Effector memory CD4-positive, alpha-beta T cell (primary cell): ENCODE measurements at regions not wholly inside any gene's neighbourhood (a gene's known extent, or its start where the extent isn't known, plus 50 kb on each side); places are given as distances from the start of the nearest gene placed in this dataset.
"Not testable (repeated sequence)": the region's sequence is repeated elsewhere in the genome, so short reads cannot be mapped to it uniquely, and the experiment has no call there.

Source experiments
- DNase-seq, 3 donors: peaks; one replicate each; pipeline ENCODE4 v3.0.0-alpha.2; 2020
- H3K27ac ChIP-seq: 2 replicates; pipeline ENCODE4 v1.7.0; 2013; ENCODE audit warnings: mild to moderate bottlenecking, low read length, moderate library complexity; ENCODE audit not compliant: insufficient read depth, poor library complexity, severe bottlenecking
- H3K27me3 ChIP-seq: replicated peaks from 2 replicates; pipeline ENCODE4 v1.7.0; 2013; ENCODE audit warnings: mild to moderate bottlenecking, low read length; ENCODE audit not compliant: insufficient read depth, control insufficient read depth, poor library complexity, severe bottlenecking
- H3K36me3 ChIP-seq: 2 replicates; pipeline ENCODE4 v1.7.0; 2013; ENCODE audit warnings: mild to moderate bottlenecking, low read length, moderate library complexity; ENCODE audit not compliant: control insufficient read depth, insufficient read depth
- H3K4me1 ChIP-seq: 2 replicates; pipeline ENCODE4 v1.7.0; 2013; ENCODE audit warnings: low read length, mild to moderate bottlenecking; ENCODE audit not compliant: control insufficient read depth, insufficient read depth, poor library complexity, severe bottlenecking
- H3K4me3 ChIP-seq: 2 replicates; pipeline ENCODE4 v1.7.0; 2013; ENCODE audit warnings: low read length, low read depth, mild to moderate bottlenecking; ENCODE audit not compliant: insufficient read depth, poor library complexity, severe bottlenecking
- H3K9me3 ChIP-seq: 2 replicates; pipeline ENCODE4 v1.7.0; 2013; ENCODE audit warnings: mild to moderate bottlenecking, low read length, moderate library complexity; ENCODE audit not compliant: control insufficient read depth

DNA sequence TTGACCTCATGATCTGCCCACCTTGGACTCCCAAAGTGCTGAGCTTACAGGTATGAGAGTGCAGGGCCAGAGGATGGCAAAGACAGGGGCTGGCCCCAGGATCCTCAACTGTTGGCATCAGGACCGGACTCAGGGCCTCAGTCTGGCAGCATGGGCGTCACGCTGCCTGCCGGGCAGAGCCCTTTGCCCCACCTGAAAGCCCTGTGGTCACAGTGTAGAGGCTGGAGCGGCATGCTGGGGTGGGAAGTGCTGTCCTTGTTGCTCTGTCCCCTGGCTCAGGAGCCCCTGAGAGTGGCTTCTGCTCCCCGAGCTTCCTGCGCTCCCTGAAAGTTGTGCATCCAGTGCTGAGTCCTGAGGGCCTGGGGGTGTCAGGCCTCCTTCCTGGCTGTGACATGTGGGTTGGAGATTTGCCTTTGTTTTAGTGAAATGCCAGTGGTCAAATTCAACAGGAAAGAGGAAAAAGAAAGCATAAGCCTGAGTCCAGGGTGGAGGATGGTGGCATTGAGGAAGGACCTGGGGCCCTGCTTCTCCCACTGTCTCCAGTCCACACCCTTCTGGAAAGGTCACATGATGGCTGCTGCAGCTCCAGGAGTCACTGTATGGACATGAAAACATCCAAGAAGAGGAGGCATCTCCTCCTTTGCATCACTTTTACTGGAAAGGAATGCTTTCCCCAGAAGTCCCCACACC lies 147.2 kb downstream of the OR4M2 start:
- H3K27me3 ChIP-seq: no peaks in the 10 kb centered on the region
- no peak for DNase-seq

DNA sequence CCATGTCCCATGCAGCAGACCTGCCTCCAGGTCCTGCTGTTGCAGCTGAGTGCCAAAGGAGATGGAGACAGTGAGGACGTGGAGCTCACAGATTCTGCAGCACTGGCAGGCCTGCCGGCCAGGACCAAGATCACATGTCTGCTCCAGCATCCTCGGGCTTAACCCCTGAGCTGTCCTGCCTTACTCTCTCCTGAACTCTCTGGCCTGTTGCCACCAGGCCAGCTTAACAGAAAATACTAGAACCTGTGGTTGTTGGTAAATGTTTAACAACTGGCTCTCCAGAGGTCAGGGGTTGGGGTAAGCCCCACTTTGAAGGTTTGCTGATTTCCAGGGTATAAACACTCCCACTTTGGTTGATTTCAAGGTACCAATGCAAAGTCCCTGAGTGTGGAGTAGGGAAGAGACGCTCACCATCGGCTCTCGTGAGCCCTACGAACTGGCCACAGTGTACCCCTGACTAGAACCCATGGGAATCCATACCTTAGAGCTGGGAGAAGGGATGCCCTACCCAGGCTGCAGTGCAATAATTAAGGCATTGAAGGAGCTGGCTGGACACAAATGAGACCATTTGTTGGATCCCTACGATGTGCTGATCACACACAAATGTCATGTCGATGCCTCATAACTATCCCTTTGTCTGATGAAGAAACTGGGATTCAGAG lies 147.9 kb downstream of the OR4M2 start:
- H3K27me3 ChIP-seq: no peaks in the 10 kb centered on the region
- DNase-seq: no peak
- peaks cover under 1% of the 10 kb centered on the region for H3K4me1 ChIP-seq
- H3K36me3 ChIP-seq: no peaks in the 10 kb centered on the region
- H3K4me3 ChIP-seq: no peak overlapping the region
- H3K9me3 ChIP-seq: no peaks in the 10 kb centered on the region
- no peak overlapping the region for H3K27ac ChIP-seq

More for the DNA sequence above, 147.2 kb downstream of the OR4M2 start:
- Histone ChIP-seq H3K36me3 (no peaks in the 10 kb centered on the region), H3K4me1 (peaks cover 5% of the 10 kb centered on the region), H3K9me3 (no peaks in the 10 kb centered on the region), H3K27ac (no peak overlapping the region), H3K4me3 (no peak overlapping the region)

DNA sequence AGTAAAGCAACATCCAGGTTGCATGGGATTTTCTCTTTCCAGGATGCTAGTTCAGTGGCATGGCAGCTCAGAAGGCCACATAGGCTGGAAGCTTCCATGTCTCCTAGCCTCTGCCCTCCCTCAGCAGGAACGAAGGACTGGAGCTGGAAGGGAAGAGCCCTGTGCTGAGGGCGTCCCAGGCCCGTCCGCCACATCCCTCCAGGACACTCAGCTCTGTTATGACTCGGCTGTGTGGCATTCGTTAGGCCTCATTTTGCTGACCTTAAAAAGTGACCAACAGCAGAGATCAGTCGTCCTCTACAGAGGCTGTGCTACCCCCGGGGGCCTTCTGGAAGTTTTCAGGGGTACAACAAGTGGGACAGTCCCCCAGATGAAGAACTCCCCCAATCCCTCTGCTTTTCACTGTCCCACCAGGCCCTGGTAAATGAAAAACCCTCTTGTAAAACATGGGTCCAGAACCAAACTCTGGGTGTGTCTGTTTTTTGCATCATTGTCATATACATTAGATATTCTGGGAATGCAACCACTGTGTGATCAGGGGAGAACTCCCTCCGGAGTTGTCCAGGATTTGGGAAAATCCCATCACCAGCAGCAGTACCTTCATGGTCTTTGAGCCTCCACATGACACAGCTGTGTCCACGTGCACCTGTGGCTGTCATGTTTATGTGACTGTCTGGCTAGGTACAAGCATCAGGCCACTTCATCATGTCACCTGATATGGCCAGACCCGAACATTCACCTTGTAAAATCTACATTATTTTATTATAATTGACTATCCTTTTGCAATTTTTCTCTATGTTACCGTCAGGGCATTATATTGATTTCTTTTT lies 149.9 kb downstream of the OR4M2 start:
- H3K27ac ChIP-seq: no peak overlapping the region
- H3K4me1 ChIP-seq: no peaks in the 10 kb centered on the region
- no peaks in the 10 kb centered on the region for H3K27me3 ChIP-seq
- no peaks in the 10 kb centered on the region for H3K36me3 ChIP-seq
- DNase-seq: no peak
- no peaks in the 10 kb centered on the region for H3K9me3 ChIP-seq
- H3K4me3 ChIP-seq: no peak overlapping the region

DNA sequence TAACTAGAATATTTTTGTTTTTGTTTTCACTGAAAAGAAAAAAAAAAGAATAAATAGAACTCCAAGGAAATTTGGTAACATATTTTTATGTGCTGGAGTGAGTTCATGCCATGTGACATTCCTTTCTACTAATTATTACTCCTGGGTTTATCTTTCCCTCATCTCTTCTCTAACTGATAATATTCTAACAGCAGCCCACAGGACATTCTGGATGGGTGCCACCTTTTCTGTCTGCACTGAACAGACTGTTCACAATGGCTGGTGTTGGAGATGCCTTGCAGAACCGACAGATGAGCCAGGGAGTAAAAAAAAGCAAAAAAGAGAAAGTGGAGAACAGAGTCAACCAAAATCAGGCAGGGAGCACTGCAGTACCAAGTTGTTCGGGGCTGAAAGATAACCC lies 151.3 kb downstream of the OR4M2 start:
- Histone ChIP-seq H3K27me3 (no peaks in the 10 kb centered on the region), H3K4me3 (no peak overlapping the region), H3K4me1 (no peaks in the 10 kb centered on the region), H3K27ac (no peak overlapping the region), H3K9me3 (no peaks in the 10 kb centered on the region), H3K36me3 (no peaks in the 10 kb centered on the region)
- no peak for DNase-seq

DNA sequence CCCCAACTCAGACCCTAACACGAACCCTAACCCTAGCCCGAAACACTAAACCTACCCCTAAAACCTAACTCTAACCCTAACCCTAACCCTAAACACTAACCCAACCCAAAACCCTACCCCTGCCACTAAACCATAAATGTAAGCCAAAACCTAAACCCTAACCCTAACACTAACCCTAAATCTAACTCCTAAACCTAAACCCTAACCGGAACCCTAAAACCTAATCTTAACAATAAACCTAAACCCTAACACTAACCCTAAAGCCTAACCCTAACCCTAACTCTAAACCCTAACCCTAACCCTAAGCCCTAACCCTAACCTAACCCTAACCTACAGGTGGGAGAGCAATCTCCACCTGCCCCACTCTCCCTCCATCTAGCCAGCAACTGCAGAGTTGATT lies 152.3 kb downstream of the OR4M2 start:
- H3K36me3 ChIP-seq: no peaks in the 10 kb centered on the region
- no peaks in the 10 kb centered on the region for H3K4me1 ChIP-seq
- DNase-seq: no peak
- no peaks in the 10 kb centered on the region for H3K27me3 ChIP-seq
- no peak overlapping the region for H3K4me3 ChIP-seq
- no peaks in the 10 kb centered on the region for H3K9me3 ChIP-seq
- H3K27ac ChIP-seq: no peak overlapping the region

DNA sequence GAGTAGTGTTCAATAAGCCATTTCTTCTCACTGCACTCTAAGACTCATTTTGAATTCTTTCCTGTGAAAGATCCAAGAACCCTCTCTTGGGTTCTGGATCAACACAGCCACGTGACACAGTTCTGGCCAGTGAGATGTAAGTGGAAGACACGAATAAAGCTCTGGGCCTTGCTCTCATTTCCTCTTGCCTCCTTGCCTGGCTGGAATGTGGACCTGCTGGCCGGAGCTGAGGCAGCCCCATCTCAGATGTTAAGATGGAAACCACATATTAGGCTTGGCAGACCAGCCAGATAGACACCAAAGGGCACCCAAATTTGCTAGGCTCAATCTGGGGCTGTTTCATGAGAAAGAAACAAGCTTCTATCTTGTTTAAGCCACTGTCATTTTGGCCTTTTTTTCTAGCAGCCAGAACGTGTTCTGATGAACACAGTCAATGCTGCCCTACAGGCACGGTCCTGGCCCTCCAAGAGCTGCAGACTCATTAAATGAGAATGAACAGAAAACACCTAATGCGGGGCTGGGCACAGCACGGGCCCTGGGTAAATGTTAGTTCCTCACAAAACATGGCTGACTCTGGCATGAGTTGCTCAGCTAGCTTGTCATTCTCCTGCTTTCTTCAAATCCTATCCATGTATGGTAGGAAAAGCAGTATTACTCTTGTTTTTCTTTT lies 155.1 kb downstream of the OR4M2 start:
- not testable (repeated sequence) for H3K27ac ChIP-seq, H3K9me3 ChIP-seq, H3K4me3 ChIP-seq, DNase-seq, H3K4me1 ChIP-seq, H3K36me3 ChIP-seq, H3K27me3 ChIP-seq

DNA sequence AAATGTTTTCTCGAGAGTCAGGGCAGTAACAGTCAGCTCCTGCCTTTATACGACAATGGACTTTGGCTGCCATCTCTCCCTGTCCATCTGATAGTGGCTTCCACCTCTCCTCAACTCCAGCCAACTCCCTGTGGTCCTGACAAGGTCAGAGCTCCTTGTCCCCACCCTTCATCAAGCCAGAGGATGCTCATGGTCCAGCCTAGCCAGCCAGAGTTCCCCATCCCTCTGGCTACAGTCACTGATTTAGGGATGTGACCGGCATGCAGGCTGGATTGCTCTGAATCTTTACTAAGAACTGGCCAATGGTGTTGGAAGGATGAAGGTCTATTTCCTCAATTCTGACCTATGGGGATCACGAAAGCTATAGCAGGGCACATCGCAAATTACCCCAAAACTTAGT lies 156.1 kb downstream of the OR4M2 start:
- H3K27me3 ChIP-seq: no peaks in the 10 kb centered on the region
- H3K4me1 ChIP-seq: no peaks in the 10 kb centered on the region
- H3K9me3 ChIP-seq: no peaks in the 10 kb centered on the region
- no peaks in the 10 kb centered on the region for H3K36me3 ChIP-seq
- H3K27ac ChIP-seq: no peak overlapping the region
- no peak for DNase-seq
- no peak overlapping the region for H3K4me3 ChIP-seq

DNA sequence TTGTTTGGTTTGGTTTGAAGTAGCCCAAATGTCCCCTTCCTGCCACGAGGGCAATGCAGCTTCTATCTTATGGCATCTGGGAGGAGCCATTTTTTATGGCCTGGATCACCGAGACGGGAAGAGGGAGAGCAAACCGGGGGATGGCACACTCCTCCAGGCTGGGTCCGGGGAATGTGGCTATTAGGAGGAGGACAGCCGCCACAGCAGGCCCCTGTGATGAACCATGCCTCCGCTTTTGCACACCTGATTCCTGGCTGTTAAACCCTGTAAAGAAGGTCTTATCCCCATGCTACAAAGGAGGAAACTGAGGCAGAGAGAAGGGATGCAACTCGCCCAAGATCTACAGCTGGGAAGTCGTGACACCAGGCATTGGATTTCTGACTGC lies 157.6 kb downstream of the OR4M2 start:
- DNase-seq: no peak
- no peaks in the 10 kb centered on the region for H3K4me1 ChIP-seq
- no peaks in the 10 kb centered on the region for H3K9me3 ChIP-seq

DNA sequence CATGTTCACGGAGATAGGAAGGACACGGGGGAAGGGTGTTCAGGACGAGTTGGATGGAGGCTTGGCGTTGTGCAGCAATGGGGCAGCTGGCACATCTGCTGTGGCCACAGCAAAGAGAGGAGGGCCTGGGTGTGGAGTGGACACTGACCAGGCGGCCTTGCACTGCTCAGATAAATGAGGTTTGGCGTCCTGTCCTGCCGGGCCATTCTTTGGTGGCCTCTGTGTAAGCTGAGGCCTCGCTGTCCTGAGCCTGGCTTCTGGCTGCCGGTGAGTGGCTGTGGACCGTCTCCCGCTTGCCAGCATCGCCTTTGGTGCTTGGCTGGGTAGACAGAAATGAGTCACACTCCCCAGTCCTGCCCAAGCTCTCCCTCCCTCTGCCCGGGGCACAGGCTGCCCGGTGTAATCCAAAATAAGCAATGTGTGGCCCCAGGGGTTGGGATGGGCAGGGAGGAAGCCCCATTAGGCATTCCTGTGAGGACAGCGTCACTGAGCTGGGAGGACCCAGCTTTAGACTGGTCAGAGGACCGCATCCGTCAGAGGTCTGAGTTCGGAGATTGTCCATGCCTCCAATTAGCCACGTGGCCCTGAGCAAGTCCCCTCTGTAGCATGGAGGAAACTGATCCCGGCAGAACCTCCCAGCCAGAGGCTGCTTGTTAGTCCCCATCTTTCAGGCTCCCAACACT lies 158.1 kb downstream of the OR4M2 start:
- not testable (repeated sequence) for H3K4me1 ChIP-seq, H3K27me3 ChIP-seq, H3K27ac ChIP-seq, H3K9me3 ChIP-seq, H3K4me3 ChIP-seq, H3K36me3 ChIP-seq, DNase-seq

More for the DNA sequence above, 157.6 kb downstream of the OR4M2 start:
- Histone ChIP-seq H3K27me3 (no peaks in the 10 kb centered on the region), H3K36me3 (no peaks in the 10 kb centered on the region), H3K27ac (no peak overlapping the region), H3K4me3 (no peak overlapping the region)
